CD4-positive, alpha-beta T cell (primary cell): ENCODE measurements at regions not wholly inside any gene's neighbourhood (a gene's known extent, or its start where the extent isn't known, plus 50 kb on each side); places are given as distances from the start of the nearest gene placed in this dataset.
"Not testable (repeated sequence)": the region's sequence is repeated elsewhere in the genome, so short reads cannot be mapped to it uniquely, and the experiment has no call there.

Experiments used
- ATAC-seq: fragments of 200-7000 bp; cut with Tn5 transposase; one replicate; pipeline ENCODE4 v1.10.0; 2022; ENCODE audit warnings: mild to moderate bottlenecking; ENCODE audit not compliant: poor library complexity
- CTCF ChIA-PET: fragments of 350-600 bp; sonication (Branson Sonifier 250); formaldehyde crosslinking; loops from one replicate; lab custom pipeline; 2021; ENCODE audit warnings: antibody characterized with exemption, inconsistent platforms; lab: Charles Lee
- POLR2A ChIA-PET: fragments of 350-600 bp; sonication (Branson Sonifier 250); formaldehyde crosslinking; loops from one replicate; lab custom pipeline; 2021; ENCODE audit warnings: antibody characterized with exemption, inconsistent platforms; lab: Charles Lee
- DNase-seq, 14 experiments: peaks; one replicate each; pipeline ENCODE4 v3.0.0-alpha.2; 2013 to 2020; ENCODE audit warnings: mixed read lengths in 2 of 14
- H3K27ac ChIP-seq, 2 donors: one replicate each; pipeline versions ENCODE4 v1.5.1 to v1.7.0; 2013; ENCODE audit warnings: low read length in 2 of 2, low read depth in 1 of 2, mild to moderate bottlenecking in 1 of 2
- H3K27me3 ChIP-seq, 2 experiments: 1 replicate in 1 of 2; 2 replicates in 1 of 2; pipeline versions ENCODE4 v1.6.1 to v1.7.0; 2013; ENCODE audit warnings: low read length in 2 of 2, control low read depth in 1 of 2, mild to moderate bottlenecking in 1 of 2, moderate library complexity in 1 of 2; ENCODE audit not compliant: insufficient read depth in 2 of 2, control insufficient read depth in 1 of 2
- H3K36me3 ChIP-seq: one replicate; pipeline ENCODE4 v1.6.1; 2013; ENCODE audit warnings: low read length, control low read depth; ENCODE audit not compliant: insufficient read depth
- H3K4me1 ChIP-seq: one replicate; pipeline ENCODE4 v1.6.1; 2013; ENCODE audit warnings: low read length, control low read depth; ENCODE audit not compliant: insufficient read depth
- H3K4me3 ChIP-seq: one replicate; pipeline ENCODE4 v1.5.1; 2013; ENCODE audit warnings: mild to moderate bottlenecking, low read length, moderate library complexity
- H3K9me3 ChIP-seq, 2 experiments: 1 replicate in 1 of 2; 2 replicates in 1 of 2; pipeline versions ENCODE4 v1.6.1 to v1.7.0; 2013; ENCODE audit warnings: low read length in 2 of 2, mild to moderate bottlenecking in 2 of 2, control low read depth in 1 of 2, moderate library complexity in 1 of 2; ENCODE audit not compliant: control insufficient read depth in 1 of 2, insufficient read depth in 1 of 2
- H3K27ac Mint-ChIP-seq: one replicate; pipeline ENCODE4 v1.8.0; 2020; ENCODE audit warnings: mixed read lengths
- H3K27me3 Mint-ChIP-seq: one replicate; pipeline ENCODE4 v1.8.0; 2021; ENCODE audit warnings: mixed read lengths
- H3K36me3 Mint-ChIP-seq: one replicate; pipeline ENCODE4 v1.8.0; 2021; ENCODE audit warnings: low read depth, mixed read lengths
- H3K4me1 Mint-ChIP-seq: one replicate; pipeline ENCODE4 v1.8.0; 2021; ENCODE audit warnings: low read depth, mixed read lengths
- H3K4me3 Mint-ChIP-seq: one replicate; pipeline ENCODE4 v1.8.0; 2020; ENCODE audit warnings: mild to moderate bottlenecking, mixed read lengths
- H3K9me3 Mint-ChIP-seq: one replicate; pipeline ENCODE4 v1.8.0; 2020; ENCODE audit warnings: mixed read lengths
- intact Hi-C, 2 experiments: fragments of 100-400 bp; cut with DNase I in 1 of 2; cut with micrococcal nuclease in 1 of 2; formaldehyde crosslinking; loops; one replicate each; pipeline versions ENCODE4 v1.15.1 to v1.9.0; 2023 to 2025; cut with DNase I, micrococcal nuclease
- TF ChIP-seq, protein P1 (sequence below): fragments of 200-600 bp; IDR thresholded peaks from one replicate; pipeline ENCODE4 v1.8.0; 2022; ENCODE audit warnings: antibody characterized with exemption, mild to moderate bottlenecking

DNA sequence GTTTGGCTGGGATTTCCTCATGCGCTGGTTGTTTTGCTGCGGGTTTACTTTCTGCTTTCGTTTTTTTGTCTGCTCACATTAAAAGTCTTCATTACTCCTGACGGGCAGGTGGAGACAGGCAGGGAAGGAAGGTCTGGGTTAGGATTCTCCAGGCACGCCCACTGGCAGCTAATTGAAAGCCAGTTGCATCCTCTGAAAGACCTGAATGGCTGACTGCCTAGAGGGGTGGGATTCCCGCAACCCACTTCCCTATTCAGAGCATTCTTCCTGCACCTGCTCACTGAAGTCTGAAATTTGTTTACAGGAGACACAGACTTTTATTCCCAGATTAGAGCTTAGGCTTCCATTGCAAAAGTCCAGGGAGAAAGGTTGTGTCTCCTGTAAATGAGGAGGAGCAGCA lies 172.0 kb downstream of the UQCRFS1 start:
- H3K4me1 Mint-ChIP-seq: no peaks in the 10 kb centered on the region
- H3K27me3 Mint-ChIP-seq: peaks cover 18% of the 10 kb centered on the region
- Histone ChIP-seq H3K9me3 (peaks cover 0 to 17% of the 10 kb centered on the region in 2 experiments), H3K27ac (no peak overlapping the region), H3K4me1 (no peaks in the 10 kb centered on the region), H3K27me3 (peaks cover 0 to 2% of the 10 kb centered on the region in 2 experiments), H3K36me3 (no peaks in the 10 kb centered on the region), H3K4me3 (no peak overlapping the region)
- ATAC-seq (no peak), DNase-seq (no peak)
- CTCF ChIA-PET: no interaction called here
- H3K27ac Mint-ChIP-seq: no peak overlapping the region
- intact Hi-C loops: no loop called here
- POLR2A ChIA-PET: no interaction called here
- TF ChIP-seq, protein P1, sequence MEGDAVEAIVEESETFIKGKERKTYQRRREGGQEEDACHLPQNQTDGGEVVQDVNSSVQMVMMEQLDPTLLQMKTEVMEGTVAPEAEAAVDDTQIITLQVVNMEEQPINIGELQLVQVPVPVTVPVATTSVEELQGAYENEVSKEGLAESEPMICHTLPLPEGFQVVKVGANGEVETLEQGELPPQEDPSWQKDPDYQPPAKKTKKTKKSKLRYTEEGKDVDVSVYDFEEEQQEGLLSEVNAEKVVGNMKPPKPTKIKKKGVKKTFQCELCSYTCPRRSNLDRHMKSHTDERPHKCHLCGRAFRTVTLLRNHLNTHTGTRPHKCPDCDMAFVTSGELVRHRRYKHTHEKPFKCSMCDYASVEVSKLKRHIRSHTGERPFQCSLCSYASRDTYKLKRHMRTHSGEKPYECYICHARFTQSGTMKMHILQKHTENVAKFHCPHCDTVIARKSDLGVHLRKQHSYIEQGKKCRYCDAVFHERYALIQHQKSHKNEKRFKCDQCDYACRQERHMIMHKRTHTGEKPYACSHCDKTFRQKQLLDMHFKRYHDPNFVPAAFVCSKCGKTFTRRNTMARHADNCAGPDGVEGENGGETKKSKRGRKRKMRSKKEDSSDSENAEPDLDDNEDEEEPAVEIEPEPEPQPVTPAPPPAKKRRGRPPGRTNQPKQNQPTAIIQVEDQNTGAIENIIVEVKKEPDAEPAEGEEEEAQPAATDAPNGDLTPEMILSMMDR: no peak
- H3K9me3 Mint-ChIP-seq: no peaks in the 10 kb centered on the region
- H3K36me3 Mint-ChIP-seq: no peaks in the 10 kb centered on the region
- no peak overlapping the region for H3K4me3 Mint-ChIP-seq

DNA sequence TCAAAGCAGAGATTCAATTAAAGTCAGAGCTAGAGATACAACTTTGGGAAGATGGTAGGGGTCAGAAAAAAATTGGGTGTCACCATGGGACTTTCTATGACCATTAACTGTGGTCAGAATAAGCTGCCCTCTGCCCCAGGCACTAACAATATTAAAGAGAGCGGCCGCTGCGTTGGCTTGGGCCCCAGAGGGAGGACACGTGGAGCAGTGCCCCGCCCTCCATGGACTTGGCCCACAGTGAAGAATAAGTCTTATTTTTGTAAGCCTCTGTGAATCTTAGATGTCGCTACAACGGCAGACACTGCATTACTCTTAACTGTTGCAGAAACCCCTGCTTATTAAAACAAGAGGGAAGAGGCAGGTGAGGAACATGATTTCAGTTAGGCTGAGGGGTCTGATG lies 172.7 kb downstream of the UQCRFS1 start:
- CTCF ChIA-PET: no interaction called here
- ATAC-seq: no peak
- POLR2A ChIA-PET: no interaction called here
- no peaks in the 10 kb centered on the region for H3K36me3 ChIP-seq
- no peak for DNase-seq
- H3K4me1 ChIP-seq: no peaks in the 10 kb centered on the region
- no peak overlapping the region for H3K4me3 ChIP-seq
- H3K27me3 Mint-ChIP-seq: peaks cover 19% of the 10 kb centered on the region
- no peak overlapping the region for H3K27ac Mint-ChIP-seq
- H3K27ac ChIP-seq: no peak overlapping the region
- TF ChIP-seq, protein P1: no peak
- H3K9me3 ChIP-seq: peaks cover 0 to 17% of the 10 kb centered on the region in 2 experiments
- H3K27me3 ChIP-seq: peaks cover 0 to 2% of the 10 kb centered on the region in 2 experiments
- H3K4me1 Mint-ChIP-seq: no peaks in the 10 kb centered on the region
- no peaks in the 10 kb centered on the region for H3K36me3 Mint-ChIP-seq
- H3K9me3 Mint-ChIP-seq: no peaks in the 10 kb centered on the region
- intact Hi-C loops: no loop called here
- no peak overlapping the region for H3K4me3 Mint-ChIP-seq

DNA sequence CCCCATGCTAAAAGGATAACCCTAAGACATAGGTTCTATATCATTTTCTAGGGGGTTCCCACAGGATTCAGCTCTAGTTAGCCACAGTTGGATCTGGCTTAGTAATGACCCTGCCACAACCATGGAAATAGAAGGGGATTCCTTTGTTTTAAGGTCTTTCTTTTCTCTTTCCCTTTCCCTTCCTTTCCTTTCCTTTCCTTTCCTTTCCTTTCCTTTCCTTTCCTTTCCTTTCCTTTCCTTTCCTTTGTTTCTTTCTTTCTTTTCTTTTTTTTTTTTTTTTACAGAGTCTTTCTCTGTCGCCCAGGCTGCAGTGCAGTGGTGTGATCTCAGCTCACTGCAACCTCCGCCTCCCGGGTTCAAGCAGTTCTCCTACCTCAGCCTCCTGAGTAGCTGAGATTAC lies 173.9 kb downstream of the UQCRFS1 start:
- H3K4me3 ChIP-seq, intact Hi-C loops, ATAC-seq, H3K9me3 Mint-ChIP-seq, H3K36me3 ChIP-seq, H3K27me3 ChIP-seq, CTCF ChIA-PET, H3K27ac Mint-ChIP-seq, H3K4me3 Mint-ChIP-seq, H3K27ac ChIP-seq, H3K4me1 Mint-ChIP-seq, H3K36me3 Mint-ChIP-seq, H3K4me1 ChIP-seq, DNase-seq: not testable (repeated sequence)
- H3K27me3 Mint-ChIP-seq: peaks cover 19% of the 10 kb centered on the region
- POLR2A ChIA-PET: interaction anchor here (1.4 kb wide), 1 partner anchor 34 kb away, joined by 3 read pairs; no protein-coding TSS in a partner anchor
- peaks cover 0 to 15% of the 10 kb centered on the region in 2 experiments for H3K9me3 ChIP-seq

DNA sequence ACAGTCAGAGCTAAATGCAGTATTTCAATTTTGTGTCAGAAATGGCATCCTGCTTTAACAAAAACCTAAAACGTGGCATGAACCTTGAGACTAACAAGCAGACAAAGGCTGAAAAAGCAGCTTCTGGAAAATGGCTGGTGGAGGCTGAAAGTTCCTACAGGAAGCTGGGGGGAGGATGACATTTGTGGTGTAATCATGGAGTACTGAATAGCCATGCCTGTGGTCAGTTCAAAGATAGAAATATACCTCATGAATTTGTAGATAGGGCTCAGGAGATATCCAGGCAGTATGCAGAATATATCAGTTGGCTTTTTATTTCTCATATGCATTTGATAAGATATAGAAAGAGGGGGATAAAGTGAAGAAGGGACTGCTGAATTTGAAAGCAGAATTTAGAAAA lies 181.7 kb downstream of the UQCRFS1 start:
- POLR2A ChIA-PET: no interaction called here

More for the DNA sequence above, 181.7 kb downstream of the UQCRFS1 start:
- no peaks in the 10 kb centered on the region for H3K4me1 ChIP-seq
- no peaks in the 10 kb centered on the region for H3K36me3 ChIP-seq
- DNase-seq (no peak), ATAC-seq (no peak)
- H3K9me3 ChIP-seq: no peaks in the 10 kb centered on the region
- no peaks in the 10 kb centered on the region for H3K27me3 ChIP-seq
- H3K27ac ChIP-seq: no peak overlapping the region
- Mint-ChIP-seq H3K27me3 (peaks cover 3% of the 10 kb centered on the region), H3K27ac (no peak overlapping the region), H3K36me3 (no peaks in the 10 kb centered on the region), H3K4me1 (no peaks in the 10 kb centered on the region), H3K4me3 (no peak overlapping the region), H3K9me3 (peaks cover 2% of the 10 kb centered on the region)
- CTCF ChIA-PET: no interaction called here
- TF ChIP-seq, protein P1: no peak
- H3K4me3 ChIP-seq: no peak overlapping the region
- intact Hi-C loops: no loop called here
